ENCODE measurements at regions not wholly inside any gene's neighbourhood (a gene's known extent, or its start where the extent isn't known, plus 50 kb on each side); places are given as distances from the start of the nearest gene placed in this dataset.

- Histone ChIP-seq H3K4me1 (no peaks in the 10 kb centered on the region), H3K36me3 (no peaks in the 10 kb centered on the region), H3K27ac (no peak overlapping the region), H3K9me3 (no peaks in the 10 kb centered on the region), H3K4me3 (no peak overlapping the region), H3K27me3 (no peaks in the 10 kb centered on the region)
- WGBS = 57% methylated on average over 3 of the region's 3 CpGs
- TF ChIP-seq CTCF (IDR thresholded peaks at IDR 0.05) = no peak
- no peak for TF ChIP-seq POLR2AphosphoS5 (IDR thresholded peaks at IDR 0.05)
- TF ChIP-seq POLR2A (IDR thresholded peaks at IDR 0.05) = no peak
- TF ChIP-seq EP300 (IDR thresholded peaks at IDR 0.05) = no peak
- DNase-seq (ENCODE audit: low spot score in 2 of 2) = no peak
Measured at GRCh38 chr4:126733301-126733700, 899.5 kb upstream of the INTU start.

GRCh38 chr4:126734465-126734864 lies 898.3 kb upstream of the INTU start:
- no peaks in the 10 kb centered on the region for H3K9me3 ChIP-seq
- WGBS = 30% methylated on average over 2 of the region's 2 CpGs
- H3K4me1 ChIP-seq = no peaks in the 10 kb centered on the region
- no peaks in the 10 kb centered on the region for H3K27me3 ChIP-seq
- H3K4me3 ChIP-seq = no peak overlapping the region
- DNase-seq (ENCODE audit: low spot score in 2 of 2) = no peak
- H3K36me3 ChIP-seq = no peaks in the 10 kb centered on the region
- TF ChIP-seq CTCF (IDR thresholded peaks at IDR 0.05) (no peak), EP300 (IDR thresholded peaks at IDR 0.05) (no peak), POLR2A (IDR thresholded peaks at IDR 0.05) (no peak), POLR2AphosphoS5 (IDR thresholded peaks at IDR 0.05) (no peak)
- no peak overlapping the region for H3K27ac ChIP-seq

- no peak overlapping the region for H3K4me3 ChIP-seq
- H3K9me3 ChIP-seq = no peaks in the 10 kb centered on the region
- H3K27ac ChIP-seq = no peak overlapping the region
- H3K4me1 ChIP-seq = no peaks in the 10 kb centered on the region
- TF ChIP-seq POLR2AphosphoS5 (IDR thresholded peaks at IDR 0.05) = no peak
- no peak for TF ChIP-seq POLR2A (IDR thresholded peaks at IDR 0.05)
- TF ChIP-seq CTCF (IDR thresholded peaks at IDR 0.05) = no peak
- no peak for TF ChIP-seq EP300 (IDR thresholded peaks at IDR 0.05)
- DNase-seq (ENCODE audit: low spot score in 2 of 2) = no peak
- no peaks in the 10 kb centered on the region for H3K36me3 ChIP-seq
- no peaks in the 10 kb centered on the region for H3K27me3 ChIP-seq
- 95% methylated on average over 3 of the region's 3 CpGs for WGBS
Measured at GRCh38 chr4:126735294-126736132, 897.2 kb upstream of the INTU start.

- DNase-seq (ENCODE audit: low spot score in 2 of 2) = no peak
- Histone ChIP-seq H3K4me1 (no peaks in the 10 kb centered on the region), H3K27ac (no peak overlapping the region), H3K36me3 (no peaks in the 10 kb centered on the region), H3K4me3 (no peak overlapping the region), H3K27me3 (no peaks in the 10 kb centered on the region), H3K9me3 (no peaks in the 10 kb centered on the region)
- no peak for TF ChIP-seq POLR2AphosphoS5 (IDR thresholded peaks at IDR 0.05)
- no peak for TF ChIP-seq POLR2A (IDR thresholded peaks at IDR 0.05)
- TF ChIP-seq EP300 (IDR thresholded peaks at IDR 0.05) = no peak
- TF ChIP-seq CTCF (IDR thresholded peaks at IDR 0.05) = no peak
- WGBS = 94% methylated on average over 3 of the region's 3 CpGs
Measured at GRCh38 chr4:126736133-126736518, 896.6 kb upstream of the INTU start.

GRCh38 chr4:126737899-126738526 lies 894.7 kb upstream of the INTU start:
- Histone ChIP-seq H3K27ac (no peak overlapping the region), H3K27me3 (no peaks in the 10 kb centered on the region), H3K4me3 (no peak overlapping the region), H3K36me3 (no peaks in the 10 kb centered on the region), H3K4me1 (no peaks in the 10 kb centered on the region), H3K9me3 (no peaks in the 10 kb centered on the region)
- DNase-seq (ENCODE audit: low spot score in 2 of 2) = no peak
- 55% methylated on average over 4 of the region's 4 CpGs for WGBS
- no peak for TF ChIP-seq EP300 (IDR thresholded peaks at IDR 0.05)
- TF ChIP-seq POLR2A (IDR thresholded peaks at IDR 0.05) = no peak
- no peak for TF ChIP-seq POLR2AphosphoS5 (IDR thresholded peaks at IDR 0.05)
- no peak for TF ChIP-seq CTCF (IDR thresholded peaks at IDR 0.05)

Data from suprapubic skin (tissue), 4 donors.